H1 (cell line): ENCODE measurements at regions not wholly inside any gene's neighbourhood (a gene's known extent, or its start where the extent isn't known, plus 50 kb on each side); places are given as distances from the start of the nearest gene placed in this dataset.

Experiments used
- CEBPB ChIP-seq: IDR thresholded peaks from 2 replicates; pipeline ENCODE4 v1.6.1; 2012; ENCODE audit warnings: low read depth, low read length
- CHD2 ChIP-seq: IDR thresholded peaks from 2 replicates; pipeline ENCODE4 v1.6.1; 2012; ENCODE audit warnings: low read length, improper control_type of control experiment
- EP300 ChIP-seq, 2 experiments: IDR thresholded peaks; 1 replicate in 1 of 2; 2 replicates in 1 of 2; pipeline ENCODE4 v1.6.1; 2011 to 2012; ENCODE audit warnings: low read depth in 2 of 2, low read length in 2 of 2, mild to moderate bottlenecking in 2 of 2, borderline replicate concordance in 1 of 2, inconsistent platforms in 1 of 2, moderate library complexity in 1 of 2
- JUND ChIP-seq: IDR thresholded peaks from 2 replicates; pipeline ENCODE4 v1.6.1; 2011; ENCODE audit warnings: mild to moderate bottlenecking, improper control_type of control experiment, low read length
- MAFK ChIP-seq: IDR thresholded peaks from 2 replicates; pipeline ENCODE4 v1.6.1; 2012; ENCODE audit warnings: low read depth, mild to moderate bottlenecking, improper control_type of control experiment, low read length
- POLR2A ChIP-seq, 2 experiments: IDR thresholded peaks; 1 replicate in 1 of 2; 2 replicates in 1 of 2; pipeline ENCODE4 v1.6.1; 2011; ENCODE audit warnings: low read depth in 2 of 2, low read length in 2 of 2, mild to moderate bottlenecking in 2 of 2; ENCODE audit errors: control extremely low read depth in 1 of 2
- POU5F1 ChIP-seq: IDR thresholded peaks from 2 replicates; pipeline ENCODE4 v1.6.1; 2011; ENCODE audit warnings: low read depth, mild to moderate bottlenecking, low read length, moderate library complexity
- RAD21 ChIP-seq, 2 experiments: IDR thresholded peaks in 1 of 2; conservative IDR thresholded peaks in 1 of 2; 2 replicates each; pipeline ENCODE4 v1.6.1; 2011; ENCODE audit warnings: low read depth in 2 of 2, low read length in 2 of 2, improper control_type of control experiment in 1 of 2, inconsistent platforms in 1 of 2, mild to moderate bottlenecking in 1 of 2, moderate library complexity in 1 of 2
- RBBP5 ChIP-seq: IDR thresholded peaks from 2 replicates; pipeline ENCODE4 v1.7.1; 2012; ENCODE audit warnings: low read depth, mild to moderate bottlenecking, inconsistent platforms, low read length, moderate library complexity, borderline replicate concordance
- RFX5 ChIP-seq: IDR thresholded peaks from 2 replicates; pipeline ENCODE4 v1.6.1; 2011; ENCODE audit warnings: low read depth, low read length, improper control_type of control experiment, borderline replicate concordance
- RNF2 ChIP-seq: fragments of 200-900, 300-1000 bp; sonication (generic); IDR thresholded peaks from 2 replicates; pipeline ENCODE4 v1.7.1; 2016; ENCODE audit warnings: borderline replicate concordance, low read depth, mild to moderate bottlenecking, antibody characterized with exemption, low read length; ENCODE audit not compliant: poor library complexity, severe bottlenecking; ENCODE audit errors: missing control alignments
- YY1 ChIP-seq: IDR thresholded peaks from 2 replicates; pipeline ENCODE4 v1.6.1; 2011; ENCODE audit warnings: low read depth, mild to moderate bottlenecking, low read length
- TF ChIP-seq, protein P1 (sequence below), 3 experiments: IDR thresholded peaks; 1 replicate in 2 of 3; 2 replicates in 1 of 3; pipeline versions ENCODE4 v1.5.1 to v1.6.1; 2011; ENCODE audit warnings: low read length in 3 of 3, mild to moderate bottlenecking in 3 of 3, inconsistent platforms in 2 of 3, low read depth in 1 of 3, moderate library complexity in 1 of 3; ENCODE audit not compliant: insufficient read depth in 1 of 3; ENCODE audit errors: control extremely low read depth in 1 of 3
- TF ChIP-seq, protein P2 (sequence below): IDR thresholded peaks from 2 replicates; pipeline ENCODE4 v1.6.1; 2011; ENCODE audit warnings: low read length, improper control_type of control experiment

DNA sequence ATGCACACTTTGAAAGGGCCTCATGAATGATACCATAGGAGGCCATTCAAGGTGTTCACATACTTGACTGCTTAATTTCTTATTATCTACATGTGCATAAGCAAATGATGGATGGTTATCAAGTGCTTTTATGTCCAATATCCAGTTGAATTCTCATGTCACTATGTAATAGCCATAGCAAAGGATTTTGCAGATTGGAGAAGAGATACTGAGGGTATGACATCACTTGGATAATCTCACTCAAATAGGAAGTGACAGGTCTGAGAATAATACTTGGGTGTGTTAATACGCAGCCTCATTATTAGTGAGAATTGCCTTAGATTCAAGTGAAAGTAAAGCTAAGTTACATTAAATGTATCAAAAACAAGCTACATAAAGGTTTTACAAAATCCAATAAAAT lies 1208.6 kb downstream of the CDH11 start:
- no peak for TF ChIP-seq EP300 (IDR thresholded peaks at IDR 0.05; ENCODE audit: borderline replicate concordance in 1 of 2, low read depth in 2 of 2, low read length in 2 of 2)
- TF ChIP-seq, protein P1, sequence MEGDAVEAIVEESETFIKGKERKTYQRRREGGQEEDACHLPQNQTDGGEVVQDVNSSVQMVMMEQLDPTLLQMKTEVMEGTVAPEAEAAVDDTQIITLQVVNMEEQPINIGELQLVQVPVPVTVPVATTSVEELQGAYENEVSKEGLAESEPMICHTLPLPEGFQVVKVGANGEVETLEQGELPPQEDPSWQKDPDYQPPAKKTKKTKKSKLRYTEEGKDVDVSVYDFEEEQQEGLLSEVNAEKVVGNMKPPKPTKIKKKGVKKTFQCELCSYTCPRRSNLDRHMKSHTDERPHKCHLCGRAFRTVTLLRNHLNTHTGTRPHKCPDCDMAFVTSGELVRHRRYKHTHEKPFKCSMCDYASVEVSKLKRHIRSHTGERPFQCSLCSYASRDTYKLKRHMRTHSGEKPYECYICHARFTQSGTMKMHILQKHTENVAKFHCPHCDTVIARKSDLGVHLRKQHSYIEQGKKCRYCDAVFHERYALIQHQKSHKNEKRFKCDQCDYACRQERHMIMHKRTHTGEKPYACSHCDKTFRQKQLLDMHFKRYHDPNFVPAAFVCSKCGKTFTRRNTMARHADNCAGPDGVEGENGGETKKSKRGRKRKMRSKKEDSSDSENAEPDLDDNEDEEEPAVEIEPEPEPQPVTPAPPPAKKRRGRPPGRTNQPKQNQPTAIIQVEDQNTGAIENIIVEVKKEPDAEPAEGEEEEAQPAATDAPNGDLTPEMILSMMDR (IDR thresholded peaks at IDR 0.05; ENCODE audit: control extremely low read depth in 1 of 3, insufficient read depth in 1 of 3, low read depth in 1 of 3, low read length in 3 of 3), result no peak
- TF ChIP-seq POU5F1, result no peak
- no peak for TF ChIP-seq POLR2A (IDR thresholded peaks at IDR 0.05; ENCODE audit: control extremely low read depth in 1 of 2, low read depth in 2 of 2, low read length in 2 of 2)
- TF ChIP-seq RNF2, result no peak
- no peak for TF ChIP-seq YY1
- TF ChIP-seq, protein P2, sequence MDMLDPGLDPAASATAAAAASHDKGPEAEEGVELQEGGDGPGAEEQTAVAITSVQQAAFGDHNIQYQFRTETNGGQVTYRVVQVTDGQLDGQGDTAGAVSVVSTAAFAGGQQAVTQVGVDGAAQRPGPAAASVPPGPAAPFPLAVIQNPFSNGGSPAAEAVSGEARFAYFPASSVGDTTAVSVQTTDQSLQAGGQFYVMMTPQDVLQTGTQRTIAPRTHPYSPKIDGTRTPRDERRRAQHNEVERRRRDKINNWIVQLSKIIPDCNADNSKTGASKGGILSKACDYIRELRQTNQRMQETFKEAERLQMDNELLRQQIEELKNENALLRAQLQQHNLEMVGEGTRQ, result no peak
- TF ChIP-seq CHD2, result no peak
- no peak for TF ChIP-seq RFX5
- TF ChIP-seq RAD21 (IDR thresholded peaks at IDR 0.05 in 1 of 2, conservative IDR thresholded peaks at IDR 0.05 in 1 of 2; ENCODE audit: low read depth in 2 of 2, low read length in 2 of 2), result no peak
- no peak for TF ChIP-seq CEBPB
- no peak for TF ChIP-seq RBBP5
- TF ChIP-seq JUND, result no peak
- no peak for TF ChIP-seq MAFK
